Osteoblast (primary cell): ENCODE measurements at regions not wholly inside any gene's neighbourhood (a gene's known extent, or its start where the extent isn't known, plus 50 kb on each side); places are given as distances from the start of the nearest gene placed in this dataset.

Experiments used
- DNase-seq: peaks from one replicate; pipeline ENCODE4 v3.0.0; 2011; ENCODE audit warnings: low spot score, mixed read lengths; ENCODE audit not compliant: insufficient read length; ENCODE audit errors: missing footprints
- H2AFZ ChIP-seq: 2 replicates; pipeline ENCODE4 v1.6.0; 2011; ENCODE audit warnings: mild to moderate bottlenecking, low read length
- H3K27ac ChIP-seq: 2 replicates; pipeline ENCODE4 v1.5.1; 2011; ENCODE audit warnings: mild to moderate bottlenecking, low read depth, low read length, moderate library complexity
- H3K27me3 ChIP-seq: 2 replicates; pipeline ENCODE4 v1.6.0; 2012; ENCODE audit warnings: mild to moderate bottlenecking, control low read depth, inconsistent platforms, low read length, moderate library complexity; ENCODE audit not compliant: insufficient read depth
- H3K36me3 ChIP-seq: 2 replicates; pipeline ENCODE4 v1.5.1; 2011; ENCODE audit warnings: mild to moderate bottlenecking, low read length, control low read depth, moderate library complexity; ENCODE audit not compliant: insufficient read depth
- H3K4me1 ChIP-seq: 2 replicates; pipeline ENCODE4 v1.5.1; 2011; ENCODE audit warnings: mild to moderate bottlenecking, low read length, control low read depth, moderate library complexity; ENCODE audit not compliant: insufficient read depth
- H3K4me2 ChIP-seq: 2 replicates; pipeline ENCODE4 v1.6.0; 2011; ENCODE audit warnings: mild to moderate bottlenecking, low read length; ENCODE audit not compliant: insufficient read depth
- H3K4me3 ChIP-seq: fragments of 200-600 bp; sonication (generic); 3 replicates; pipeline ENCODE4 v1.5.1; 2012; ENCODE audit warnings: mild to moderate bottlenecking, low read length, inconsistent platforms; ENCODE audit not compliant: insufficient read depth
- H3K79me2 ChIP-seq: 2 replicates; pipeline ENCODE4 v1.6.0; 2012; ENCODE audit warnings: mild to moderate bottlenecking, low read length, control low read depth, inconsistent platforms; ENCODE audit not compliant: insufficient read depth
- H3K9me3 ChIP-seq: 2 replicates; pipeline ENCODE4 v1.5.1; 2011; ENCODE audit warnings: low read depth, low read length, control low read depth
- H4K20me1 ChIP-seq: 2 replicates; pipeline ENCODE4 v1.6.0; 2012; ENCODE audit warnings: mild to moderate bottlenecking, low read length, control low read depth; ENCODE audit not compliant: insufficient read depth
- CTCF ChIP-seq: IDR thresholded peaks from 2 replicates; pipeline ENCODE4 v1.5.1; 2011; ENCODE audit warnings: mild to moderate bottlenecking, low read depth, low read length, moderate library complexity; ENCODE audit errors: extremely low read depth

DNA sequence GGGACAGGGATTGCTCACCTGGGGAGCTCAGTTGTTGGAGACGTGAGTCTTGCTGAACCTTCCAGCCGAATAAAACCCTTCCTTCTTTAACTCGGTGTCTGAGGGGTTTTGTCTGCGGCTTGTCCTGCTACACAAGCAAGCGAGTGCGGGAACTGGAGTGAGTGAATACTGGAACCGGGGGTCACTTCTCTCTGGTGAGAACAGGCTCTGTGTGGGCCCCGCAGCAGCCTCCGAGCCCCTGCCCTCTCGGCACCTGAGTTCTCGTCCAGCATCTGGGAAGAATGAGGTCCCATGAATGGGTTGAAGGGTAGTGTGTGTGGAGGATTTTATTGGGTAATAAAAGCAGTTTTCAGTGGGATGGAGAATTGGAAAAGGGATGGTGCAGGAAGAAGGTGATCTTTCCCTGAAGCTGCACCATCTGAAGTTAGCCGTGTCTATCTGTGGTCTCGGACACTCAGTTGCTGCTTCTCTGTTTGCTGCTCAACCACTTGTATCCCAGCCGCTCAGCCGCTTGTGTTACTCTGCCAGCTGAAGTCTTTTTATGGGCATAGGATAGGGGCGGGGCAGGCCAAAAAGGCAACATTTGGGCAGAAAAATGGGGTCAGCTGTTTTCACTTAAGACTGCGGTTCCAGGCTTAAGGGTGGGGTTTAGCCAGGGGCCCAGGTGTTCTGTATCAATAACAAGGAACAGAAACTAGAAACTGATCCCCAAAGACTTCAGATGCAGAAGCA, 450.6 kb upstream of the CAMK1G start:
- no peak for DNase-seq
- TF ChIP-seq CTCF, result no peak

GRCh38 chr1:209134001-209134400, 449.5 kb upstream of the CAMK1G start:
- no peak overlapping the region for H3K4me2 ChIP-seq
- H3K4me1 ChIP-seq, result no peaks in the 10 kb centered on the region

More for the DNA sequence above, 450.6 kb upstream of the CAMK1G start:
- H3K27ac ChIP-seq, result no peak overlapping the region
- no peaks in the 10 kb centered on the region for H4K20me1 ChIP-seq
- H2AFZ ChIP-seq, result no peak overlapping the region
- H3K4me2 ChIP-seq, result no peak overlapping the region
- H3K9me3 ChIP-seq, result no peaks in the 10 kb centered on the region
- H3K36me3 ChIP-seq, result no peaks in the 10 kb centered on the region
- H3K27me3 ChIP-seq, result no peaks in the 10 kb centered on the region
- H3K79me2 ChIP-seq, result no peaks in the 10 kb centered on the region
- H3K4me1 ChIP-seq, result no peaks in the 10 kb centered on the region
- no peak overlapping the region for H3K4me3 ChIP-seq

GRCh38 chr1:209143916-209144315, 439.6 kb upstream of the CAMK1G start:
- no peaks in the 10 kb centered on the region for H3K79me2 ChIP-seq
- no peak overlapping the region for H3K4me2 ChIP-seq
- no peaks in the 10 kb centered on the region for H3K9me3 ChIP-seq
- H4K20me1 ChIP-seq, result no peaks in the 10 kb centered on the region
- DNase-seq, result no peak
- H3K36me3 ChIP-seq, result no peaks in the 10 kb centered on the region
- no peak overlapping the region for H2AFZ ChIP-seq
- no peak overlapping the region for H3K27ac ChIP-seq
- no peaks in the 10 kb centered on the region for H3K27me3 ChIP-seq
- TF ChIP-seq CTCF, result no peak
- H3K4me3 ChIP-seq, result no peak overlapping the region
- H3K4me1 ChIP-seq, result no peaks in the 10 kb centered on the region

More at GRCh38 chr1:209134001-209134400, 449.5 kb upstream of the CAMK1G start:
- no peak overlapping the region for H2AFZ ChIP-seq
- no peaks in the 10 kb centered on the region for H3K79me2 ChIP-seq
- H3K27me3 ChIP-seq, result no peaks in the 10 kb centered on the region
- H4K20me1 ChIP-seq, result no peaks in the 10 kb centered on the region
- no peak for DNase-seq
- no peak overlapping the region for H3K4me3 ChIP-seq
- no peaks in the 10 kb centered on the region for H3K36me3 ChIP-seq
- H3K9me3 ChIP-seq, result no peaks in the 10 kb centered on the region
- H3K27ac ChIP-seq, result no peak overlapping the region
- no peak for TF ChIP-seq CTCF

GRCh38 chr1:209150114-209150513, 433.4 kb upstream of the CAMK1G start:
- DNase-seq, result no peak
- no peaks in the 10 kb centered on the region for H3K79me2 ChIP-seq
- no peak for TF ChIP-seq CTCF
- H4K20me1 ChIP-seq, result no peaks in the 10 kb centered on the region
- H3K36me3 ChIP-seq, result no peaks in the 10 kb centered on the region
- no peak overlapping the region for H3K4me2 ChIP-seq
- H3K27me3 ChIP-seq, result no peaks in the 10 kb centered on the region
- H3K27ac ChIP-seq, result no peak overlapping the region
- no peaks in the 10 kb centered on the region for H3K4me1 ChIP-seq
- no peaks in the 10 kb centered on the region for H3K9me3 ChIP-seq
- no peak overlapping the region for H3K4me3 ChIP-seq
- no peak overlapping the region for H2AFZ ChIP-seq
